H7 (cell line): ENCODE measurements at regions not wholly inside any gene's neighbourhood (a gene's known extent, or its start where the extent isn't known, plus 50 kb on each side); places are given as distances from the start of the nearest gene placed in this dataset.
"Not testable (repeated sequence)": the region's sequence is repeated elsewhere in the genome, so short reads cannot be mapped to it uniquely, and the experiment has no call there.

Experiments
- DNase-seq: peaks from one replicate; pipeline ENCODE4 v3.0.0; 2012
- H3K27me3 ChIP-seq: 2 replicates; pipeline ENCODE4 v1.6.0; 2011; ENCODE audit warnings: mild to moderate bottlenecking, low read length; ENCODE audit not compliant: control insufficient read depth, insufficient read depth
- H3K36me3 ChIP-seq: replicated peaks from 2 replicates; pipeline ENCODE4 v1.5.1; 2011; ENCODE audit warnings: low read length; ENCODE audit not compliant: control insufficient read depth, insufficient read depth
- H3K4me3 ChIP-seq: 2 replicates; pipeline ENCODE4 v1.5.1; 2011; ENCODE audit warnings: low read depth, mild to moderate bottlenecking, control low read depth, low read length, moderate library complexity; ENCODE audit not compliant: insufficient read depth

DNA sequence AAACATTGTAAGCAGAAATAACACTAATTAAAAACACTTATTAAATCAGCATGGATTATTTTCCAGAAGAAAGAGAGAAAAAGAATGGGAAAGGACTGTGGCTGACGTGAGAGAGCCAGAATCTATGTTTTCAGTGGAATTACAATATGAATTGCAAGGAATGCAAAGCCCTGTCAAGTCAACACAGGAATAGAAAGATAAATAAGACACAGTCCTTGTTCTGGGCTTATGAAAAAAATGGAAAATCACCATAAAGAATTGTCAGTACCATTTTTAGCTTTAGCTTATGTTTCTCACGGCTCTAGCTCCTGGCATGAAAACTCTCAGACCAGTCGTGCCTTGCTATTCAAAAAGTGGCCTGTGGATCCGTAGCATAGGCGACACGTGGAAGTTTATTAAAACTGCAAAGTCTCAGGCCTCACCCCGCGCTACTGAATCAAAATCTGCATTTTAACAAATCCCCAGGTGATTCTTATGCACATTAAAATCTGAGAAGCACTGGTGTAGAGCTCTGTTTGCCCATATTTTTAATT is 549.1 kb downstream of the RPS29 start:
- H3K36me3 ChIP-seq = no peaks in the 10 kb centered on the region
- peak; percentile 3 for DNase-seq
- H3K27me3 ChIP-seq = no peaks in the 10 kb centered on the region
- no peak overlapping the region for H3K4me3 ChIP-seq

DNA sequence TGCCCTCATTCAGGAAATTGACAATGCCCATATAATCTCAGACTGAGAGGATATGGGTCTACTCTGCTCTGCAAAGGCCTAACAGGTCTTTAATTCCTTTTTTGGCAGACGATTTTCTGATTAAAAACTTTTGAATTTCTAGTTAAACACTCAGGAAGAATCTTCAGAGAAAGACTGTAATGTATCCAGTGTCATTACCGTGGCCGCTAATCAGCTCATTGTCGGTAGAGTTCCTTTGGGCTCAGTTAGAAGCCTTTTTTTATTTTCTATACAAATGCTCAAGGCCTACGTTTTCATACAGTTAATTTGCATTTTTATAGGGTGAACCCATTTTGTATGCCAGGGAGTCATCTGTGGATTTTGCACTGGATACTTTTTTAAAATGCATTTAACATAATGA is 549.9 kb downstream of the RPS29 start:
- H3K36me3 ChIP-seq = no peaks in the 10 kb centered on the region
- no peaks in the 10 kb centered on the region for H3K27me3 ChIP-seq
- no peak for DNase-seq
- no peak overlapping the region for H3K4me3 ChIP-seq

DNA sequence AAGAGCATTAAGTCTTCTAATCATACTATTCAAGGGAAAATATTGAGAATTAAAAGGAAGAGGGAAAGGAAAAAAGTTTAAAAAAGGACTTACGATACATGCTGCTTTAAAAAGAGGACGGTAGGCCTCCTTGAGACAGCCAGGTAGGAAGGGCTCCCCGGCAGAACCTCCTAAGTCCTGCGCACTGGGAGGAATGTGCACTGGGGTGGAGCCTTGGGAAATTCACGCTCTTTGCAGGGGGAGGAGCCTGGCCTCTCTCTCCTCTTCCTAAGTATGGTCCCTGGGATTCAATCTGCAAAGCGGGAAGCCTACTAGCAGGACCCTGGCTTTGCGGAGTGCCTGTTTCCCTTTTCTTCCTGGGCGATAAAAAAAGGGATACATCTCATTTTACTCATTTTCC is 553.0 kb downstream of the RPS29 start:
- no peak for DNase-seq
- Histone ChIP-seq H3K4me3 (no peak overlapping the region), H3K27me3 (no peaks in the 10 kb centered on the region), H3K36me3 (no peaks in the 10 kb centered on the region)

- H3K36me3 ChIP-seq, H3K27me3 ChIP-seq, DNase-seq, H3K4me3 ChIP-seq: not testable (repeated sequence)
These were observed 554.5 kb downstream of the RPS29 start for GRCh38 chr14:49031710-49032109.

DNA sequence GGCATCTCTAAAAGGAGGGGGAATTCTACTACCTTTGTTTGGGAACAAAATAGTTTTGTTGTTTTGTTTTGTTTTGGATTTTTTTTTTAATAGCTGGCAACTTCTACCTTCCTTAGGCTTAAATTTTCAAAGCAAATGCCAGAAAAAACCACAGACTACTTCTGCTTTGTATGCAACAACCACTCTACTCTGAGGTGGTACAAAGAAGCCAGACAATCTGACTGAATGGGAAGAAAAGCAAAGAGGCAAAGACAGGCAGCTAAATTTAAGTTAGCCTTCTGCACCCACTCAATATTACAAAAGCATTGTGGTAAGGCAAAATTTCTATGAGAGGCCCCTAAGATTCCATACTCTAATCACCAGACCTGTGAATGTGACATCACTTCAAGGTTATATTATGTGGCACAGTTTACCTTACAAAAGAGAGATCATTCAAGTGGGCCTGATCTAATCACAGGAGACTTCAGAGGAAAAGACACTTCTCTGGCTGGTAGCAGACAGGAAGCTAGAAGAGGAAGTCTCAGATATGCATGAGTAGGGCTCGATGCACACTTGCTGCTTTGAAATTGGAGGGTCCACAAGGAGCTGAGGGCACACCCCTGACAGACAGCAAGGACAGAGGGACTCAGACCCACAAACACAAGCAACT is 566.6 kb downstream of the RPS29 start:
- Histone ChIP-seq H3K4me3 (no peak overlapping the region), H3K36me3 (no peaks in the 10 kb centered on the region), H3K27me3 (no peaks in the 10 kb centered on the region)
- no peak for DNase-seq

DNA sequence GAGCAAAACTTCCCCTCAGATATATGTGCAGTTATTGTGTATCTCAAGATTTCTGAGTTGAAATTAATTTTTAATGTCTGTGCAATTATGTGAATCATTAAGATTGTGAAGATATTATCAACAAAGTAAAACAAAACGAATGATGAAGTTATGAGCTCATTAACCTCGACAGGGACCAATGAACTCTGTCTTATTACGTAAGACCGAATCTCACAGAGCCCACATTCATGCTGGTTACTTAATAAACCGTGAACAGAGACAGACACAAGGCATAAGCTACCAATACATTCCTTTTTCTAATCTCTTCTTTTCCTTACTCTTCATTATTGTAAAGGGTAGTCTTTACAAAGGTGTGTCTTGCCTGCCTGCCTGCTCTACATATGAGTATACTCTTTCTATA is 568.7 kb downstream of the RPS29 start:
- no peak for DNase-seq
- H3K36me3 ChIP-seq = no peaks in the 10 kb centered on the region
- no peak overlapping the region for H3K4me3 ChIP-seq
- no peaks in the 10 kb centered on the region for H3K27me3 ChIP-seq

DNA sequence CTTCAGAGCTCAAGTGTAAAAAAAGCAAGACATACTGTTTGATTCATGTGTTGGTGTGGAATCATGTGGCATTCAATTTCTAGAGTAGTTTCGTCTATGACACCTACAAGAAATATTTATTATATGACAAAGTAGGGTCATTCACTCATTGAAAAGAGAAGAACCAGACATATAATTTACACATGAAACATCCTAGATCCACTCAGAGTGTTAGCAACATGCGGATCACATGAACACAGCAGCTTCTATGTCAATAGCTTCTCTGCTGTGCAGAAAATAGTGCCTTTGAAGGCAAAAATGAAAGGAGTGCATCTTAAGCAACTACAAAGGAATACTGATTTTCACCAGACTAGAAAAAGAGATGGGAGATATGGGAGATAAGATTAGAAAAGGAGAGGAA is 569.8 kb downstream of the RPS29 start:
- no peak for DNase-seq
- H3K27me3 ChIP-seq = no peaks in the 10 kb centered on the region
- no peaks in the 10 kb centered on the region for H3K36me3 ChIP-seq
- no peak overlapping the region for H3K4me3 ChIP-seq

GRCh38 chr14:49014476-49014875 is 571.7 kb downstream of the RPS29 start:
- Histone ChIP-seq H3K4me3 (no peak overlapping the region), H3K27me3 (no peaks in the 10 kb centered on the region), H3K36me3 (no peaks in the 10 kb centered on the region)
- DNase-seq = no peak

DNA sequence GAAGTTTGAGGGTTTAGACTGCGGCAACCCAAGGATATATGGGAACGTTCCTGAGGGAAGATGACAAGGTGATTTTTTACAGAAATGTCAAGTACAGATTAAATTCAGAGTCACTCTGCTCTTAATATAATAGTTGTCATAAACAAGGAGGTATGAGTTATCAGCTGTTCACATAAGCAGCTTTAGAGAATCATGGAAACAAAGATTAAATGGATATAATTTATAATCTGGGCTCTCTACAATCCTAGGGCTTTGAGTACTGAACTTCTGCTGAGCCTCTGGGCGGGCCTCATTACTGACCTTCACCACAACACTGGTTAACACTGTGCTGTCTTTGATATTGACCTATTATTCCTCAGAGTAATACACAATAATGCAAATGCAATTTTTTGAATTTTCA is 577.8 kb downstream of the RPS29 start:
- Histone ChIP-seq H3K4me3 (no peak overlapping the region), H3K27me3 (no peaks in the 10 kb centered on the region), H3K36me3 (no peaks in the 10 kb centered on the region)
- DNase-seq = no peak

DNA sequence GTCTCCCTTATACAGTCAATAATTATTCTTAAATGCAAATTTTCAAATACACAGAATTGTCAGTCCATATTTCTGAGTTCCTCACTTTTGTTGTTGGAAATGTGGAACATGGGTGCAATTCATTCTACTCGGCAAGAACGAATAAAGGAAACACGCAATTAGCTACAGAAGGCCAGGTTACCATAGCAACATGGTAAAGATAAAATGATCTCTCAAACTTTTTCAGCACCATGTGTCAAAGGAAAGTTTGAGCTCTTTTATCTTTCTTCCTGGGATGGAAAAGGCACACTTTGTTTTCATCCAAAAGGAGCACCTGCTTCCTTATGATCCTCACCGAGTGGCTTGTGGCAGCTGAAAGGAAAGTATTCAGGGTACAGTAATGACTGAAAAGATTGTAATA is 595.0 kb downstream of the RPS29 start:
- H3K4me3 ChIP-seq = no peak overlapping the region
- DNase-seq = no peak
- H3K36me3 ChIP-seq = no peaks in the 10 kb centered on the region
- H3K27me3 ChIP-seq = no peaks in the 10 kb centered on the region

DNA sequence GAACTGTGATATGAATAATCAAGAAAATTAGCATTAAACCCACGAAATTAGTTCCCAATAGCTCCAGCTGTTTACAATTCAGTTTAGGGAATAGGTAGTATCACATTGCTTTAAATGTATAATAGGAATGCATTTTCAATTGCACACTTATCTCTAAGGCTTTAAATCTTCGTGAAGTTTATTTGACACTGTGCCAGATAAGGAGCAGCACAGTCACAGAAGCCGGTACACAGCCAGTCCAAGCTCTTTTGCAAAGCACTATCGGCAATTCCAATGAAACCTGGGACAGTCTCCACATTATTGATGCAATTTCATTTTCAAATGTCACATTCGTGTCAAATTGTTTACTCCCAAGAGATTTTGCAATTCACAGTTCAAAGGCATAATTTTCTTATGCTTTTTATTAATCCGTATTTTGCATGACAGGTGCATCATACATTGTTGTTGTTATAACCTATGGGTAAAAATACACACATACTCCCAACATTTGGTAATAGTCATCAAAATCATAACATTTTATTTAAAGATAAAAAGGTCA is 602.8 kb downstream of the RPS29 start:
- Histone ChIP-seq H3K36me3 (no peaks in the 10 kb centered on the region), H3K27me3 (no peaks in the 10 kb centered on the region), H3K4me3 (no peak overlapping the region)
- no peak for DNase-seq

DNA sequence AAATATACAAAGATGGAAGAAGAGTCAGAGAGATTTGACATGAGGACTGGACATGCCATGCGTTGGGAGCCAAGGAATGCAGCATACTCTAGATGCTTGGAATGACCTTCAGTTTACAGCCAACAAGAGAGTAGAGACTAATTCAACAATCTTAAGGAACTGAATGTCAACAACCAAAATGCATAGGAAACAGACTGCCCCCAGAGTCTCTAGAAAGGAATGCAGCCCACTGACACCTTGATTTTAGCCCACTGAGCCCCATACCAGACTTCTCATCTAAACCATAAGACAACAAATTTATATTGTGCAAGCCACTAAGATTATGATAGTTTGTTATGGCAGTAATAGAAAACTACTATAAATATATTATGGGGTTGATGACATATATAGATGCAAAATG is 611.2 kb downstream of the RPS29 start:
- no peaks in the 10 kb centered on the region for H3K36me3 ChIP-seq
- DNase-seq = peak; percentile 14

DNA sequence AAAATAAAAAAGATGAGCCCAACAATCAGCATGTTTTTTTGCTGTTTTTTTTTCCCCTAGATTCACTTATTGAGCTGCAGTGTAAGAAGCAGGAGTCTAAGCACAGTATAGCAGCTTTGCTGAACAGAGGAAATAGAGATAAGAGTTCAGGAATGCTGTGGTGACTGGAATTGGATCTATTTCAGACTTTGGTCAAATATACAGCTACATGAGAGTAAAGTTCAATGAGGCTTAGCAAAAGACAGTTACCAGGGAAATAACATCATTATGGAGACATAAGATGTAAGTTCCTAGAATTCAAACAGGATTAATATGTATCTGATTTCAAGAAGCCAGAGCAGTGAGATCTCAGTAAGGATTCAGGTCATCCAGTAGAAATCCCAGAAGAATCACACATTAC is 613.0 kb downstream of the RPS29 start:
- Histone ChIP-seq H3K4me3 (no peak overlapping the region), H3K27me3 (no peaks in the 10 kb centered on the region), H3K36me3 (no peaks in the 10 kb centered on the region)
- no peak for DNase-seq

More for the DNA sequence above, 611.2 kb downstream of the RPS29 start:
- no peaks in the 10 kb centered on the region for H3K27me3 ChIP-seq
- H3K4me3 ChIP-seq = no peak overlapping the region

- DNase-seq = no peak
These were observed 615.2 kb downstream of the RPS29 start for GRCh38 chr14:48970943-48971342.

GRCh38 chr14:48967419-48967818 is 618.8 kb downstream of the RPS29 start:
- Histone ChIP-seq H3K4me3 (no peak overlapping the region), H3K27me3 (no peaks in the 10 kb centered on the region), H3K36me3 (no peaks in the 10 kb centered on the region)
- DNase-seq = no peak

More at GRCh38 chr14:48970943-48971342, 615.2 kb downstream of the RPS29 start:
- Histone ChIP-seq H3K36me3 (no peaks in the 10 kb centered on the region), H3K4me3 (no peak overlapping the region), H3K27me3 (no peaks in the 10 kb centered on the region)
